WTC11 (cell line): ENCODE measurements at regions not wholly inside any gene's neighbourhood (a gene's known extent, or its start where the extent isn't known, plus 50 kb on each side); places are given as distances from the start of the nearest gene placed in this dataset.

ENCODE experiments used
- ATAC-seq: fragments of 200-7000 bp; cut with Tn5 transposase; 2 replicates; pipeline ENCODE4 v1.10.0; 2021; ENCODE audit warnings: mild to moderate bottlenecking, moderate library complexity
- CTCF ChIA-PET: fragments of 300-600 bp; sonication (Branson Sonifier 250); formaldehyde crosslinking; loops from one replicate; lab custom pipeline; 2021; ENCODE audit warnings: antibody characterized with exemption; lab: Charles Lee
- POLR2A ChIA-PET: fragments of 350-600 bp; sonication (Branson Sonifier 250); formaldehyde crosslinking; loops from one replicate; lab custom pipeline; 2021; ENCODE audit warnings: antibody characterized with exemption; lab: Charles Lee
- DNase-seq: peaks from one replicate; pipeline ENCODE4 v3.0.0; 2021; ENCODE audit warnings: low spot score
- H3K27ac Mint-ChIP-seq: 2 replicates; pipeline ENCODE4 v1.8.0; 2021; ENCODE audit warnings: mixed read lengths
- H3K27me3 Mint-ChIP-seq: 2 replicates; pipeline ENCODE4 v1.8.0; 2021; ENCODE audit warnings: low read depth, mild to moderate bottlenecking, moderate library complexity, mixed read lengths
- H3K36me3 Mint-ChIP-seq: 2 replicates; pipeline ENCODE4 v1.8.0; 2021; ENCODE audit warnings: mixed read lengths
- H3K4me1 Mint-ChIP-seq: 2 replicates; pipeline ENCODE4 v1.8.0; 2022; ENCODE audit warnings: mixed read lengths
- H3K4me3 Mint-ChIP-seq: 2 replicates; pipeline ENCODE4 v1.8.0; 2021; ENCODE audit warnings: mild to moderate bottlenecking, moderate library complexity, mixed read lengths
- H3K9me3 Mint-ChIP-seq: 2 replicates; pipeline ENCODE4 v1.8.0; 2021; ENCODE audit warnings: mixed read lengths
- ARID4B ChIP-seq: sonication (generic); formaldehyde crosslinking; IDR thresholded peaks from 2 replicates; pipeline ENCODE4 v1.8.0; 2023; ENCODE audit warnings: missing genetic modification reagents, mild to moderate bottlenecking, borderline replicate concordance
- ATF6 ChIP-seq: sonication (generic); formaldehyde crosslinking; IDR thresholded peaks from 2 replicates; pipeline ENCODE4 v1.8.1; 2023; ENCODE audit warnings: mild to moderate bottlenecking, missing genetic modification reagents
- CBFB ChIP-seq: sonication (generic); formaldehyde crosslinking; IDR thresholded peaks from 2 replicates; pipeline ENCODE4 v1.8.1; 2022; ENCODE audit warnings: mild to moderate bottlenecking, low read depth, missing genetic modification reagents
- E2F4 ChIP-seq: sonication (generic); formaldehyde crosslinking; IDR thresholded peaks from 2 replicates; pipeline ENCODE4 v1.8.1; 2022; ENCODE audit warnings: low read depth, mild to moderate bottlenecking, moderate library complexity, missing genetic modification reagents, borderline replicate concordance
- EMX1 ChIP-seq: fragments of 250-450 bp; sonication (Bioruptor Pico); IDR thresholded peaks from 2 replicates; pipeline ENCODE4 v1.8.0; 2021; ENCODE audit warnings: mild to moderate bottlenecking
- ERG ChIP-seq: fragments of 250-450 bp; sonication (Bioruptor Pico); IDR thresholded peaks from 2 replicates; pipeline ENCODE4 v1.8.0; 2021; ENCODE audit warnings: mild to moderate bottlenecking
- HMGA2 ChIP-seq: fragments of 250-450 bp; sonication (Bioruptor Pico); IDR thresholded peaks from 2 replicates; pipeline ENCODE4 v1.4.0; 2021; ENCODE audit warnings: mild to moderate bottlenecking, moderate library complexity
- IRF2 ChIP-seq: sonication (generic); formaldehyde crosslinking; IDR thresholded peaks from 2 replicates; pipeline ENCODE4 v1.8.0; 2022; ENCODE audit warnings: low read depth, missing genetic modification reagents, borderline replicate concordance
- KAT7 ChIP-seq: sonication (generic); formaldehyde crosslinking; IDR thresholded peaks from 2 replicates; pipeline ENCODE4 v1.8.1; 2023; ENCODE audit warnings: missing genetic modification reagents, mild to moderate bottlenecking, borderline replicate concordance
- MLX ChIP-seq: sonication (generic); formaldehyde crosslinking; IDR thresholded peaks from 2 replicates; pipeline ENCODE4 v1.8.1; 2023; ENCODE audit warnings: mild to moderate bottlenecking, missing genetic modification reagents, moderate library complexity
- NFE2L1 ChIP-seq: sonication (generic); formaldehyde crosslinking; IDR thresholded peaks from 2 replicates; pipeline ENCODE4 v1.8.1; 2023; ENCODE audit warnings: missing genetic modification reagents
- SMAD4 ChIP-seq: sonication (generic); formaldehyde crosslinking; IDR thresholded peaks from 2 replicates; pipeline ENCODE4 v1.8.0; 2022; ENCODE audit warnings: mild to moderate bottlenecking, missing genetic modification reagents
- SOX15 ChIP-seq: fragments of 250-450 bp; sonication (Bioruptor Pico); IDR thresholded peaks from 2 replicates; pipeline ENCODE4 v1.9.0; 2021; ENCODE audit warnings: mild to moderate bottlenecking
- TEAD1 ChIP-seq: sonication (generic); formaldehyde crosslinking; IDR thresholded peaks from 2 replicates; pipeline ENCODE4 v1.8.0; 2022; ENCODE audit warnings: mild to moderate bottlenecking, missing genetic modification reagents
- ZNF512 ChIP-seq: sonication (generic); formaldehyde crosslinking; IDR thresholded peaks from 2 replicates; pipeline ENCODE4 v1.8.1; 2022; ENCODE audit warnings: missing genetic modification reagents, borderline replicate concordance
- ZNF532 ChIP-seq: fragments of 250-450 bp; sonication (Bioruptor Pico); IDR thresholded peaks from 2 replicates; pipeline ENCODE4 v1.9.0; 2021; ENCODE audit warnings: mild to moderate bottlenecking, borderline replicate concordance

GRCh38 chr2:226540204-226540994 is 259.2 kb downstream of the IRS1 start:
- DNase-seq (no peak), ATAC-seq (no peak)
- Mint-ChIP-seq H3K27me3 (no peaks in the 10 kb centered on the region), H3K4me3 (no peak overlapping the region), H3K9me3 (peaks cover 37% of the 10 kb centered on the region), H3K27ac (no peak overlapping the region), H3K36me3 (peaks cover 2% of the 10 kb centered on the region; the same call in 1 of the 2 replicates), H3K4me1 (peaks cover 5% of the 10 kb centered on the region)
- POLR2A ChIA-PET: no interaction called here
- no peak for TF ChIP-seq TEAD1 (CRISPR knock-in tag)
- TF ChIP-seq NFE2L1 (CRISPR knock-in tag): no peak
- no peak for TF ChIP-seq ZNF532
- TF ChIP-seq ATF6 (CRISPR knock-in tag): no peak
- no peak for TF ChIP-seq ZNF512 (CRISPR knock-in tag)
- TF ChIP-seq HMGA2: no peak
- no peak for TF ChIP-seq EMX1
- no peak for TF ChIP-seq ARID4B
- TF ChIP-seq IRF2 (CRISPR knock-in tag): no peak
- no peak for TF ChIP-seq SOX15 (CRISPR knock-in tag)
- no peak for TF ChIP-seq CBFB (CRISPR knock-in tag)
- CTCF ChIA-PET: no interaction called here

- Mint-ChIP-seq H3K4me1 (peaks cover 5% of the 10 kb centered on the region), H3K36me3 (peaks cover 2% of the 10 kb centered on the region; the same call in 1 of the 2 replicates), H3K9me3 (peaks cover 15% of the 10 kb centered on the region), H3K27ac (no peak overlapping the region), H3K4me3 (no peak overlapping the region), H3K27me3 (no peaks in the 10 kb centered on the region)
- CTCF ChIA-PET: no interaction called here
- ATAC-seq (no peak), DNase-seq (no peak)
- POLR2A ChIA-PET: no interaction called here
- TF ChIP-seq E2F4 (no peak), KAT7 (CRISPR knock-in tag) (no peak), ERG (CRISPR knock-in tag) (no peak), SMAD4 (CRISPR knock-in tag) (no peak), MLX (CRISPR knock-in tag) (no peak)
Measured at GRCh38 chr2:226536410-226536809, 263.2 kb downstream of the IRS1 start.
